ENCODE measurements at regions not wholly inside any gene's neighbourhood (a gene's known extent, or its start where the extent isn't known, plus 50 kb on each side); places are given as distances from the start of the nearest gene placed in this dataset.

DNA sequence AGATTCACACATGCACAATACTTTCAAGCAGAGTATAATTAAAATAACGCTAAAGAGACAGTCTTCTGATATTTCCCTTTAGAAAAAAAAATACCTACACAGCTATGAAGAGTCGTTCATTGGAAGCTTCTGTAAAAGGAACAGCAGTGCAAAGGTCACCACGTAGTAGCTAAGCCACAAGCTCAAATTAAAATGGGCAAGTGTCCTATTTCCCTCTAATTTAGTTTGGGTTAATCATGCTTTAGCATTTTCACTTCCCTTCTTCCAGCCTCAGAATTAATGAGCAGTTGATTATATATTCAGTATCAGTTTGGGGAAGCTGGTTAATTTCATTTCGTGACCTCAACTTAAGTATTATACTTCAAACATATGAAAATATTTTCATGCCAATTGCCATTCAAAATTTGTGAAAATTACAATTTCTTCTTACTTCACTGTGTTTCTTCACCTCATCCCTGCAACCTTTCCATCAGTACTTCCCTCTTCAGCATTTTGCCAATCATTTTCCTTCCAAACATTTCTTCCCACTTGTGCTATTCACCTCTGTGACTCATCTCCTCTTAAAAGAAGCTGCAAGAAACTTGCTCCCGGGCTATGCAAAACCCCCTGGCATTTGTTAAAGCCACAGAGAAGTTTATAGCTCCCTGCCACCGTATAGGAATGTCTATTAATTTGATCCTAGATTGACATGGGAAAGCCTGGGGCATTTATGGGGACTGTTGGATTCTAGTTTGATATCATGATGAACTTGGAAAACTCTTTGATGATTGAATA lies 83.0 kb downstream of the DMRTA1 start:
- no peak for DNase-seq
- no peaks in the 10 kb centered on the region for H3K27me3 ChIP-seq
- H3K36me3 ChIP-seq: no peaks in the 10 kb centered on the region
- H3K4me3 ChIP-seq: no peak overlapping the region
- no peak for TF ChIP-seq CTCF (IDR thresholded peaks at IDR 0.05)
- intact Hi-C loops (cut with DNase I; ENCODE audit: low total_unique reads): no loop called here
- no peaks in the 10 kb centered on the region for H3K9me3 ChIP-seq
- H3K27ac ChIP-seq: no peak overlapping the region
- no peaks in the 10 kb centered on the region for H3K4me1 ChIP-seq

DNA sequence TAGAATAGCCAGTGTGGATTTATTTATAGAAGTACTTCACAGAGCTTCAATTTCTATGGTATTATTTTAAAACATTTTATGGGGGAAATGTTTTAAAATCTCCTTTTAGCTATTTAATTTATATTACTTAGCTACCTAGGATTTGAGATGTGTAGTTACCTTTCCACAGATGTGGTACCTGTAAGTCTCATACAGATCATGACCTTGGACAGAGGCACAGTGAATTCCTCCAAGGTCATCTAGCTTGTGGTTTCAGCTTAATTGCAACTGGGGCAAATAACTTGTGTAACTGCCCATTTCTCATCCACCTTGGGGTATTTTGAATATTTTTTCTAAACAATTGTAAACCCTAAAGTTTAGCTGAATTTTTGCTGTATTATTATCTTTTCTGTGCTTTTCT lies 89.2 kb downstream of the DMRTA1 start:
- H3K9me3 ChIP-seq: no peaks in the 10 kb centered on the region

GRCh38 chr9:22537721-22538120 lies 91.1 kb downstream of the DMRTA1 start:
- Histone ChIP-seq H3K9me3 (no peaks in the 10 kb centered on the region), H3K36me3 (no peaks in the 10 kb centered on the region), H3K4me1 (no peaks in the 10 kb centered on the region), H3K4me3 (no peak overlapping the region), H3K27ac (no peak overlapping the region), H3K27me3 (no peaks in the 10 kb centered on the region)
- no peak for TF ChIP-seq CTCF (IDR thresholded peaks at IDR 0.05)
- DNase-seq: no peak
- intact Hi-C loops (cut with DNase I; ENCODE audit: low total_unique reads): no loop called here

More for the DNA sequence above, 89.2 kb downstream of the DMRTA1 start:
- intact Hi-C loops (cut with DNase I; ENCODE audit: low total_unique reads): no loop called here
- DNase-seq: no peak
- TF ChIP-seq CTCF (IDR thresholded peaks at IDR 0.05): no peak
- Histone ChIP-seq H3K27me3 (no peaks in the 10 kb centered on the region), H3K36me3 (no peaks in the 10 kb centered on the region), H3K4me1 (no peaks in the 10 kb centered on the region), H3K27ac (no peak overlapping the region), H3K4me3 (no peak overlapping the region)

DNA sequence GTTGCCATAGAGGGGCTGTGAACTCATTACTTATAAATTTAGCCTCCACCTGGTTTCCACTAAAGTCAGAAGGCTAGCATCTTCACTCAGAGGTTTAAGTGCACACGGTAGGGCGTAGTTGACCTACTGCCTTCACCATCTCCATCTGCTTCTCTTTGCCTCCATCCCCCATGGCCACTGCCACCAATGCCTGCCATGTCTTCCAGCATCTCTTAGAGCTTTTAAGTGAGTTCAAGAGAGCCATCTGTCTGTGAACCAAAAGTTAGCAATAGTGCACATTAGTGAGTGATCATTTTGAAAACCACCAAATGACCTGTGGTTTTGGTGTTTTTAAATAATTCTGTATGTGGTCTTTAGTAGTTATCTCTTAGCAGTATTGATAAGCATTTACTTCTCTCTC lies 102.0 kb downstream of the DMRTA1 start:
- no peak overlapping the region for H3K27ac ChIP-seq
- no peak for DNase-seq
- H3K27me3 ChIP-seq: no peaks in the 10 kb centered on the region
- H3K36me3 ChIP-seq: no peaks in the 10 kb centered on the region
- TF ChIP-seq CTCF (IDR thresholded peaks at IDR 0.05): no peak
- no peaks in the 10 kb centered on the region for H3K4me1 ChIP-seq
- no peaks in the 10 kb centered on the region for H3K9me3 ChIP-seq
- intact Hi-C loops (cut with DNase I; ENCODE audit: low total_unique reads): no loop called here
- H3K4me3 ChIP-seq: no peak overlapping the region

GRCh38 chr9:22574740-22575139 lies 128.1 kb downstream of the DMRTA1 start:
- Histone ChIP-seq H3K4me3 (no peak overlapping the region), H3K36me3 (no peaks in the 10 kb centered on the region), H3K27me3 (no peaks in the 10 kb centered on the region), H3K27ac (no peak overlapping the region), H3K9me3 (peaks cover 0 to 4% (median 0%) of the 10 kb centered on the region in 3 donors), H3K4me1 (no peaks in the 10 kb centered on the region)
- DNase-seq: no peak
- TF ChIP-seq CTCF (IDR thresholded peaks at IDR 0.05): no peak
- intact Hi-C loops (cut with DNase I; ENCODE audit: low total_unique reads): no loop called here
